ENCODE measurements at regions not wholly inside any gene's neighbourhood (a gene's known extent, or its start where the extent isn't known, plus 50 kb on each side); places are given as distances from the start of the nearest gene placed in this dataset.

GRCh38 chr20:4597215-4597614, 89.0 kb upstream of the PRNP start:
- Histone ChIP-seq H3K18ac (ENCODE audit: insufficient read length, low read depth, low read length) (no peak overlapping the region), H3K14ac (ENCODE audit: insufficient read depth, low read length) (no peak overlapping the region), H4K91ac (ENCODE audit: insufficient read length, low read depth, low read length) (no peak overlapping the region), H2AK5ac (ENCODE audit: insufficient read length, low read length) (no peak overlapping the region), H2BK20ac (ENCODE audit: low read depth, low read length, poor library complexity, severe bottlenecking) (no peak overlapping the region), H3K79me1 (ENCODE audit: insufficient read depth, low read depth, low read length, poor library complexity, severe bottlenecking) (no peaks in the 10 kb centered on the region), H2BK12ac (ENCODE audit: insufficient read length, low read depth, low read length) (no peak overlapping the region), H2BK15ac (ENCODE audit: low read depth, low read length) (no peak overlapping the region), H3K9me3 (ENCODE audit: control insufficient read depth, low read depth, low read length) (no peaks in the 10 kb centered on the region), H4K5ac (ENCODE audit: insufficient read length, low read depth, low read length) (no peak overlapping the region), H3K9ac (ENCODE audit: extremely low read depth, insufficient read length, low read length) (no peak overlapping the region), H3T11ph (ENCODE audit: low read length) (no peak overlapping the region), H3K4ac (ENCODE audit: low read depth, low read length) (no peak overlapping the region), H3K4me1 (ENCODE audit: insufficient read depth, low read length) (no peaks in the 10 kb centered on the region), H4K20me1 (ENCODE audit: control insufficient read depth, insufficient read depth, insufficient read length) (no peaks in the 10 kb centered on the region), H4K8ac (replicated peaks; ENCODE audit: insufficient read length, low read depth, low read length) (no peak overlapping the region), H2BK5ac (ENCODE audit: insufficient read length, low read length) (no peak overlapping the region), H3K79me2 (ENCODE audit: insufficient read depth, low read length) (no peaks in the 10 kb centered on the region), H2BK120ac (ENCODE audit: low read depth, low read length, poor library complexity, severe bottlenecking) (no peak overlapping the region), H3K56ac (ENCODE audit: insufficient read length, low read depth, low read length) (no peak overlapping the region), H3K23me2 (ENCODE audit: insufficient read length, low read depth, low read length, poor library complexity, severe bottlenecking) (no peaks in the 10 kb centered on the region), H2AFZ (ENCODE audit: low read length) (no peak overlapping the region), H3K27me3 (ENCODE audit: insufficient read depth, low read length) (no peaks in the 10 kb centered on the region; the same call in none of the 2 replicates), H3K4me2 (ENCODE audit: insufficient read depth, insufficient read length, low read length) (no peak overlapping the region), H3K23ac (ENCODE audit: insufficient read length, low read depth, low read length) (no peak overlapping the region), H3K27ac (ENCODE audit: insufficient read length, low read depth, low read length) (no peak overlapping the region)
- no peak for DNase-seq
- TF ChIP-seq CTCF (conservative IDR thresholded peaks at IDR 0.05) = no peak
- Mint-ChIP-seq H3K27me3 (ENCODE audit: low read depth) (peaks cover 33% of the 10 kb centered on the region), H3K27ac (no peak overlapping the region), H3K4me3 (no peak overlapping the region), H3K36me3 (ENCODE audit: insufficient read depth in 1 of 3, low read depth in 3 of 3) (no peaks in the 10 kb centered on the region), H3K9me3 (no peaks in the 10 kb centered on the region), H3K4me1 (peaks cover 4 to 5% of the 10 kb centered on the region in 2 experiments)
- WGBS (ENCODE audit: extremely low coverage, insufficient read length, low lambda C conversion rate) = no CpG with 5 or more reads among the region's 5 CpGs

Data from H9 (cell line).